ENCODE measurements at regions not wholly inside any gene's neighbourhood (a gene's known extent, or its start where the extent isn't known, plus 50 kb on each side); places are given as distances from the start of the nearest gene placed in this dataset.

GRCh38 chr1:68798071-68798470, 301.2 kb upstream of the DEPDC1 start:
- Histone ChIP-seq H2AFZ (ENCODE audit: low read depth, low read length) (no peak overlapping the region), H3K36me3 (ENCODE audit: insufficient read depth, low read length) (no peaks in the 10 kb centered on the region), H3K4me2 (ENCODE audit: low read length) (no peak overlapping the region), H3K9me2 (ENCODE audit: insufficient read depth, low read length) (no peaks in the 10 kb centered on the region), H3K4me3 (ENCODE audit: low read length) (no peak overlapping the region), H3K27me3 (ENCODE audit: insufficient read depth, low read depth, low read length) (no peaks in the 10 kb centered on the region), H3K9ac (ENCODE audit: low read length) (no peak overlapping the region), H3K9me3 (ENCODE audit: low read length) (no peaks in the 10 kb centered on the region), H3K79me2 (replicated peaks; ENCODE audit: insufficient read depth, low read length) (no peaks in the 10 kb centered on the region), H3F3A (ENCODE audit: insufficient read depth, low read length, poor library complexity, severe bottlenecking) (no peaks in the 10 kb centered on the region), H3K27ac (ENCODE audit: low read length) (no peak overlapping the region), H4K20me1 (ENCODE audit: insufficient read depth) (no peaks in the 10 kb centered on the region)
- no peak for TF ChIP-seq RAD21 (conservative IDR thresholded peaks at IDR 0.05)
- TF ChIP-seq REST (IDR thresholded peaks at IDR 0.05; ENCODE audit: borderline replicate concordance) = no peak
- TF ChIP-seq EP300 (conservative IDR thresholded peaks at IDR 0.05; ENCODE audit: poor library complexity, severe bottlenecking) = no peak
- no peak for TF ChIP-seq CTCF (IDR thresholded peaks at IDR 0.05; ENCODE audit: poor library complexity, severe bottlenecking)
- no peak for TF ChIP-seq EZH2 (IDR thresholded peaks at IDR 0.05; ENCODE audit: borderline replicate concordance, insufficient read depth, low read length, poor library complexity, severe bottlenecking)
- no peak for TF ChIP-seq MXI1 (conservative IDR thresholded peaks at IDR 0.05; ENCODE audit: poor library complexity, severe bottlenecking)
- TF ChIP-seq TAF1 (IDR thresholded peaks at IDR 0.05; ENCODE audit: low read depth) = no peak
- no peak for TF ChIP-seq POLR2AphosphoS5 (IDR thresholded peaks at IDR 0.05)
- no peak for TF ChIP-seq SMC3 (conservative IDR thresholded peaks at IDR 0.05; ENCODE audit: poor library complexity)

- Histone ChIP-seq H3K27me3 (ENCODE audit: insufficient read depth, low read depth, low read length) (no peaks in the 10 kb centered on the region), H3F3A (ENCODE audit: insufficient read depth, low read length, poor library complexity, severe bottlenecking) (no peaks in the 10 kb centered on the region), H2AFZ (ENCODE audit: low read depth, low read length) (no peak overlapping the region), H3K9ac (ENCODE audit: low read length) (no peak overlapping the region), H3K27ac (ENCODE audit: low read length) (no peak overlapping the region), H3K36me3 (ENCODE audit: insufficient read depth, low read length) (no peaks in the 10 kb centered on the region), H3K9me2 (ENCODE audit: insufficient read depth, low read length) (no peaks in the 10 kb centered on the region), H3K4me2 (ENCODE audit: low read length) (no peak overlapping the region), H3K9me3 (ENCODE audit: low read length) (no peaks in the 10 kb centered on the region), H3K79me2 (replicated peaks; ENCODE audit: insufficient read depth, low read length) (no peaks in the 10 kb centered on the region), H4K20me1 (ENCODE audit: insufficient read depth) (no peaks in the 10 kb centered on the region), H3K4me3 (ENCODE audit: low read length) (no peak overlapping the region)
- TF ChIP-seq REST (IDR thresholded peaks at IDR 0.05; ENCODE audit: borderline replicate concordance) = no peak
- TF ChIP-seq EZH2 (IDR thresholded peaks at IDR 0.05; ENCODE audit: borderline replicate concordance, insufficient read depth, low read length, poor library complexity, severe bottlenecking) = no peak
- TF ChIP-seq CTCF (IDR thresholded peaks at IDR 0.05; ENCODE audit: poor library complexity, severe bottlenecking) = no peak
These were observed 302.2 kb upstream of the DEPDC1 start for GRCh38 chr1:68799096-68799495.
